Panc1 (cell line): ENCODE measurements at regions not wholly inside any gene's neighbourhood (a gene's known extent, or its start where the extent isn't known, plus 50 kb on each side); places are given as distances from the start of the nearest gene placed in this dataset.

Source experiments
- ATAC-seq: fragments of 200-7000 bp; cut with Tn5 transposase; 2 replicates; pipeline ENCODE4 v1.9.1; 2020; ENCODE audit warnings: mild to moderate bottlenecking, moderate library complexity
- BruUV-seq: library from RNA; stranded (reverse); fragments of 400-500 nt; replicated peaks from 2 replicates; lab custom pipeline; 2021; lab: Mats Ljungman, UMichigan
- CTCF ChIA-PET: fragments of 300-600 bp; sonication (Branson Sonifier 250); formaldehyde crosslinking; loops from one replicate; lab custom pipeline; 2022; ENCODE audit warnings: antibody characterized with exemption; lab: Charles Lee
- POLR2A ChIA-PET: fragments of 300-600 bp; sonication (Branson Sonifier 250); formaldehyde crosslinking; loops from one replicate; lab custom pipeline; 2022; ENCODE audit warnings: antibody characterized with exemption; lab: Charles Lee
- DNase-seq: peaks from one replicate; pipeline ENCODE4 v3.0.0-alpha.2; 2010; ENCODE audit warnings: low read depth, low spot score
- H3K27ac ChIP-seq: 2 replicates; pipeline ENCODE4 v1.5.1; 2011; ENCODE audit warnings: mild to moderate bottlenecking, low read length, inconsistent platforms
- H3K27me3 ChIP-seq: fragments of 200-500 bp; sonication (Bioruptor generic); 2 replicates; pipeline ENCODE4 v1.6.0; 2014; ENCODE audit warnings: low read length, inconsistent platforms; ENCODE audit not compliant: control insufficient read depth, insufficient read depth
- H3K36me3 ChIP-seq: fragments of 200-500 bp; sonication (Bioruptor generic); 2 replicates; pipeline ENCODE4 v1.5.1; 2014; ENCODE audit warnings: inconsistent platforms, mild to moderate bottlenecking, low read length, moderate library complexity; ENCODE audit not compliant: control insufficient read depth, insufficient read depth
- H3K4me1 ChIP-seq: 2 replicates; pipeline ENCODE4 v1.5.1; 2011; ENCODE audit warnings: inconsistent platforms, mild to moderate bottlenecking, low read length, moderate library complexity; ENCODE audit not compliant: control insufficient read depth, insufficient read depth
- H3K4me3 ChIP-seq, 2 experiments: 2 replicates each; pipeline ENCODE4 v1.5.1; 2011 to 2012; ENCODE audit warnings: low read depth in 2 of 2, low read length in 2 of 2, mild to moderate bottlenecking in 2 of 2, inconsistent platforms in 1 of 2, moderate library complexity in 1 of 2
- H3K9me3 ChIP-seq: fragments of 200-500 bp; sonication (Bioruptor generic); 2 replicates; pipeline ENCODE4 v1.5.1; 2014; ENCODE audit warnings: low read depth, mild to moderate bottlenecking, inconsistent platforms, low read length, moderate library complexity; ENCODE audit not compliant: control insufficient read depth, insufficient read depth
- CTCF ChIP-seq: fragments of 450-650 bp; IDR thresholded peaks from 2 replicates; pipeline ENCODE4 v1.5.1; 2017; ENCODE audit warnings: mild to moderate bottlenecking
- POLR2AphosphoS5 ChIP-seq: IDR thresholded peaks from 2 replicates; pipeline ENCODE4 v1.6.1; 2012; ENCODE audit warnings: mild to moderate bottlenecking, low read depth, low read length, moderate library complexity
- REST ChIP-seq, 2 experiments: IDR thresholded peaks; 2 replicates each; pipeline ENCODE4 v1.6.1; 2011 to 2012; ENCODE audit warnings: low read depth in 2 of 2, control low read depth in 1 of 2, low read length in 1 of 2, mild to moderate bottlenecking in 1 of 2, moderate library complexity in 1 of 2; ENCODE audit not compliant: insufficient read depth in 1 of 2
- SIN3A ChIP-seq: IDR thresholded peaks from 2 replicates; pipeline ENCODE4 v1.6.1; 2012; ENCODE audit warnings: low read depth, mild to moderate bottlenecking, low read length, moderate library complexity, borderline replicate concordance; ENCODE audit not compliant: insufficient read depth
- TCF7L2 ChIP-seq: IDR thresholded peaks from 2 replicates; pipeline ENCODE4 v1.6.1; 2011; ENCODE audit warnings: mild to moderate bottlenecking, low read depth, low read length, inconsistent platforms
- in situ Hi-C: cut with HindIII; loops from 2 replicates; pipeline ENCODE4 v1.10.0; 2016; ENCODE audit warnings: low sequenced_read_pairs, low pct_unique_long_range_greater_than_20kb
- intact Hi-C: fragments of 100-400 bp; cut with micrococcal nuclease; formaldehyde crosslinking; loops from one replicate; pipeline ENCODE4 v1.10.0; 2022; ENCODE audit not compliant: unreplicated experiment

GRCh38 chr12:84329938-84330337 is 582.7 kb downstream of the SLC6A15 start:
- Histone ChIP-seq H3K27me3 (no peaks in the 10 kb centered on the region), H3K4me1 (no peaks in the 10 kb centered on the region), H3K9me3 (0 out of 2 replicates have a peak, but pooled peaks cover 3% of the 10 kb centered on the region), H3K4me3 (no peak overlapping the region), H3K27ac (no peak overlapping the region), H3K36me3 (no peaks in the 10 kb centered on the region)
- TF ChIP-seq TCF7L2 (no peak), POLR2AphosphoS5 (no peak), CTCF (no peak), SIN3A (no peak), REST (IDR thresholded peaks at IDR 0.05; ENCODE audit: insufficient read depth in 1 of 2, low read depth in 2 of 2, low read length in 1 of 2) (no peak)
- intact Hi-C loops, result no loop called here
- BruUV-seq, result no TSS peak
- ChIA-PET CTCF (no interaction called here), POLR2A (no interaction called here)
- in situ Hi-C loops, result no loop called here
- no peak for DNase-seq
- no peak for ATAC-seq

GRCh38 chr12:84315926-84316325 is 596.7 kb downstream of the SLC6A15 start:
- in situ Hi-C loops, result no loop called here
- BruUV-seq, result no TSS peak
- Histone ChIP-seq H3K9me3 (no peaks in the 10 kb centered on the region), H3K4me1 (no peaks in the 10 kb centered on the region), H3K4me3 (no peak overlapping the region), H3K36me3 (no peaks in the 10 kb centered on the region), H3K27ac (no peak overlapping the region), H3K27me3 (no peaks in the 10 kb centered on the region)
- ChIA-PET CTCF (no interaction called here), POLR2A (no interaction called here)
- TF ChIP-seq REST (IDR thresholded peaks at IDR 0.05; ENCODE audit: insufficient read depth in 1 of 2, low read depth in 2 of 2, low read length in 1 of 2), result no peak
- TF ChIP-seq POLR2AphosphoS5, result no peak
- TF ChIP-seq TCF7L2, result no peak
- no peak for TF ChIP-seq CTCF
- no peak for TF ChIP-seq SIN3A
- DNase-seq (no peak), ATAC-seq (no peak)
- intact Hi-C loops, result no loop called here
